LNCaP clone FGC (cell line): ENCODE measurements at regions not wholly inside any gene's neighbourhood (a gene's known extent, or its start where the extent isn't known, plus 50 kb on each side); places are given as distances from the start of the nearest gene placed in this dataset.

Experiments
- DNase-seq: peaks from one replicate; pipeline ENCODE4 v3.0.0-alpha.2; 2011; ENCODE audit warnings: low read depth
- H3K4me3 ChIP-seq: 2 replicates; pipeline ENCODE4 v1.5.1; 2011; ENCODE audit warnings: mild to moderate bottlenecking, low read depth, low read length, control low read depth
- CTCF ChIP-seq: IDR thresholded peaks from 2 replicates; pipeline ENCODE4 v1.5.1; 2012; ENCODE audit warnings: mild to moderate bottlenecking; ENCODE audit not compliant: control insufficient read depth, insufficient read depth; ENCODE audit errors: extremely low read depth

- no peak overlapping the region for H3K4me3 ChIP-seq
- no peak for DNase-seq
- TF ChIP-seq CTCF = no peak
These were observed 336.8 kb downstream of the GPR37 start for GRCh38 chr7:124428781-124429180.

GRCh38 chr7:124426621-124427020 lies 339.0 kb downstream of the GPR37 start:
- H3K4me3 ChIP-seq = no peak overlapping the region
- no peak for TF ChIP-seq CTCF

GRCh38 chr7:124423863-124424262 lies 341.7 kb downstream of the GPR37 start:
- no peak for TF ChIP-seq CTCF
- DNase-seq = no peak
- H3K4me3 ChIP-seq = no peak overlapping the region

More at GRCh38 chr7:124426621-124427020, 339.0 kb downstream of the GPR37 start:
- no peak for DNase-seq

GRCh38 chr7:124422081-124422480 lies 343.5 kb downstream of the GPR37 start:
- no peak for DNase-seq
- no peak for TF ChIP-seq CTCF
- no peak overlapping the region for H3K4me3 ChIP-seq

GRCh38 chr7:124420367-124420766 lies 345.2 kb downstream of the GPR37 start:
- no peak for TF ChIP-seq CTCF
- no peak overlapping the region for H3K4me3 ChIP-seq
- no peak for DNase-seq

- no peak for DNase-seq
- no peak overlapping the region for H3K4me3 ChIP-seq
- no peak for TF ChIP-seq CTCF
These were observed 352.6 kb downstream of the GPR37 start for GRCh38 chr7:124413029-124413428.

- H3K4me3 ChIP-seq = no peak overlapping the region
- no peak for DNase-seq
- TF ChIP-seq CTCF = no peak
These were observed 353.1 kb downstream of the GPR37 start for GRCh38 chr7:124412531-124412930.
